ENCODE measurements at regions not wholly inside any gene's neighbourhood (a gene's known extent, or its start where the extent isn't known, plus 50 kb on each side); places are given as distances from the start of the nearest gene placed in this dataset.

GRCh38 chr18:51458861-51459260, 261.4 kb upstream of the MEX3C start:
- TF ChIP-seq ZNF274 (IDR thresholded peaks at IDR 0.05; ENCODE audit: low read depth, low read length), result no peak
- no peak for TF ChIP-seq EZH2 (IDR thresholded peaks at IDR 0.05)
- no peak for TF ChIP-seq CTCF (IDR thresholded peaks at IDR 0.05 in 2 of 3, conservative IDR thresholded peaks at IDR 0.05 in 1 of 3; ENCODE audit: borderline replicate concordance in 1 of 3, insufficient read depth in 1 of 3, low read depth in 2 of 3, low read length in 2 of 3)
- TF ChIP-seq RAD21 (IDR thresholded peaks at IDR 0.05; ENCODE audit: low read depth), result no peak

Data from HCT116 (cell line).